PC-9 (cell line): ENCODE measurements at regions not wholly inside any gene's neighbourhood (a gene's known extent, or its start where the extent isn't known, plus 50 kb on each side); places are given as distances from the start of the nearest gene placed in this dataset.

Experiments used
- EZH2 ChIP-seq: fragments of 200-600 bp; sonication (generic); IDR thresholded peaks from 2 replicates; pipeline ENCODE4 v1.8.0; 2017; ENCODE audit warnings: antibody characterized with exemption, low read depth
- TF ChIP-seq, protein P1 (sequence below): fragments of 200-600 bp; sonication (generic); conservative IDR thresholded peaks from 2 replicates; pipeline ENCODE4 v1.6.1; 2017; ENCODE audit warnings: mixed run types, antibody characterized with exemption, mild to moderate bottlenecking, moderate library complexity

DNA sequence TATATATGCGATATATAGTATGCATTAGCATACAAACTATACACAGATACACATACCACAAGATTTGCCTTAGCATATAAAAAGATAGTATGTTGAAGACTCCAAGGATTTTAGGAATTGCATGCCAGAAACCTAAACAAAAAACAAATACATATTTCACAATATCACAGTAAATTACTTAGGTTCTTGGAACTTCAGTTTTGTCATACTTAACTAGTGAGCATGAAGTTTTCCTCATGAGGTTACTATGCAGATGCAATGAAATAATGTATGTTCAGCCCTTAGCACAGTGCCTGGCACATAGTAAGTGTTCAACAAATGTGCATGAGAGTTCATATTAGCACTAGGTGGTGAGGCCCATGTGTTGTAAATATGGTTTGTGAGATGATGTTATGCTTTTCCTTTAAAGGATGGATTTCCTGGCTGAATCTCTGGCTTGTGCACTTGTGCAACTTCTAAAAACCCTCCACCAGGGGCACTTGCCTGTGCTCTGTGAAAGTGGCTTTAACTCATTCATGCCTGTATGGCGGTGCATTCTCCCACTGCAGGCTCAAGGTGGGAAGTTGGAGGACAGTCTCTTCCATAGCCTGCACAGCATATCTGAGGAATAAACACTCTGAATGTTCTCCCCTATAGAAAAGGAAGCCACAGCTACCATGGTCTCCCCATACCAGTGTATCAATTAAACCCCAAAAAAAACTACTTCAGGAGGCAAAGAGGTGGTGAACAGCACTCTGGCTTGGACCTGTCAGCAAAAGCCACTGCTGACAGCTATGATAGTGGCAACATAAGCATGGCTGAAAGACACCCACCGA lies 624.1 kb upstream of the CDH4 start:
- no peak for TF ChIP-seq EZH2
- TF ChIP-seq, protein P1, sequence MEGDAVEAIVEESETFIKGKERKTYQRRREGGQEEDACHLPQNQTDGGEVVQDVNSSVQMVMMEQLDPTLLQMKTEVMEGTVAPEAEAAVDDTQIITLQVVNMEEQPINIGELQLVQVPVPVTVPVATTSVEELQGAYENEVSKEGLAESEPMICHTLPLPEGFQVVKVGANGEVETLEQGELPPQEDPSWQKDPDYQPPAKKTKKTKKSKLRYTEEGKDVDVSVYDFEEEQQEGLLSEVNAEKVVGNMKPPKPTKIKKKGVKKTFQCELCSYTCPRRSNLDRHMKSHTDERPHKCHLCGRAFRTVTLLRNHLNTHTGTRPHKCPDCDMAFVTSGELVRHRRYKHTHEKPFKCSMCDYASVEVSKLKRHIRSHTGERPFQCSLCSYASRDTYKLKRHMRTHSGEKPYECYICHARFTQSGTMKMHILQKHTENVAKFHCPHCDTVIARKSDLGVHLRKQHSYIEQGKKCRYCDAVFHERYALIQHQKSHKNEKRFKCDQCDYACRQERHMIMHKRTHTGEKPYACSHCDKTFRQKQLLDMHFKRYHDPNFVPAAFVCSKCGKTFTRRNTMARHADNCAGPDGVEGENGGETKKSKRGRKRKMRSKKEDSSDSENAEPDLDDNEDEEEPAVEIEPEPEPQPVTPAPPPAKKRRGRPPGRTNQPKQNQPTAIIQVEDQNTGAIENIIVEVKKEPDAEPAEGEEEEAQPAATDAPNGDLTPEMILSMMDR, result no peak
